GM19351 (cell line): ENCODE measurements at regions not wholly inside any gene's neighbourhood (a gene's known extent, or its start where the extent isn't known, plus 50 kb on each side); places are given as distances from the start of the nearest gene placed in this dataset.
"Not testable (repeated sequence)": the region's sequence is repeated elsewhere in the genome, so short reads cannot be mapped to it uniquely, and the experiment has no call there.

Experiments
- ATAC-seq: cut with Tn5 transposase; IDR thresholded peaks from one replicate; pipeline ENCODE4 v1.9.1; 2021; ENCODE audit warnings: mild to moderate bottlenecking, moderate library complexity; ENCODE audit not compliant: unreplicated experiment

GRCh38 chr12:19665121-19665900 is 226.0 kb downstream of the AEBP2 start:
- ATAC-seq, result no peak

GRCh38 chr12:19666070-19666469 is 226.8 kb downstream of the AEBP2 start:
- no peak for ATAC-seq

GRCh38 chr12:19669793-19670192 is 230.5 kb downstream of the AEBP2 start:
- ATAC-seq, result no peak

- no peak for ATAC-seq
These were observed 232.4 kb downstream of the AEBP2 start for GRCh38 chr12:19671695-19672094.

GRCh38 chr12:19674437-19674836 is 235.1 kb downstream of the AEBP2 start:
- ATAC-seq, result no peak

GRCh38 chr12:19675361-19675760 is 236.1 kb downstream of the AEBP2 start:
- ATAC-seq, result peak; percentile 96

- not testable (repeated sequence) for ATAC-seq
These were observed 239.2 kb downstream of the AEBP2 start for GRCh38 chr12:19678501-19678900.

GRCh38 chr12:19681007-19681406 is 241.7 kb downstream of the AEBP2 start:
- ATAC-seq, result no peak

- ATAC-seq, result no peak
These were observed 244.1 kb downstream of the AEBP2 start for GRCh38 chr12:19683178-19683927.

GRCh38 chr12:19687371-19687770 is 248.1 kb downstream of the AEBP2 start:
- no peak for ATAC-seq

GRCh38 chr12:19688532-19688931 is 249.2 kb downstream of the AEBP2 start:
- no peak for ATAC-seq

- no peak for ATAC-seq
These were observed 249.9 kb downstream of the AEBP2 start for GRCh38 chr12:19689226-19689625.

- no peak for ATAC-seq
These were observed 250.6 kb downstream of the AEBP2 start for GRCh38 chr12:19689801-19690472.

GRCh38 chr12:19692091-19692490 is 252.8 kb downstream of the AEBP2 start:
- ATAC-seq, result no peak

- ATAC-seq, result no peak
These were observed 253.3 kb downstream of the AEBP2 start for GRCh38 chr12:19692566-19692965.

- ATAC-seq, result no peak
These were observed 255.3 kb downstream of the AEBP2 start for GRCh38 chr12:19694627-19695026.

GRCh38 chr12:19695244-19696098 is 256.2 kb downstream of the AEBP2 start:
- no peak for ATAC-seq

- no peak for ATAC-seq
These were observed 261.7 kb downstream of the AEBP2 start for GRCh38 chr12:19700969-19701368.

- ATAC-seq, result no peak
These were observed 265.7 kb downstream of the AEBP2 start for GRCh38 chr12:19704966-19705365.

GRCh38 chr12:19706936-19707335 is 267.6 kb downstream of the AEBP2 start:
- no peak for ATAC-seq

- ATAC-seq, result no peak
These were observed 268.7 kb downstream of the AEBP2 start for GRCh38 chr12:19707948-19708409.
